ENCODE measurements at regions not wholly inside any gene's neighbourhood (a gene's known extent, or its start where the extent isn't known, plus 50 kb on each side); places are given as distances from the start of the nearest gene placed in this dataset.

DNA sequence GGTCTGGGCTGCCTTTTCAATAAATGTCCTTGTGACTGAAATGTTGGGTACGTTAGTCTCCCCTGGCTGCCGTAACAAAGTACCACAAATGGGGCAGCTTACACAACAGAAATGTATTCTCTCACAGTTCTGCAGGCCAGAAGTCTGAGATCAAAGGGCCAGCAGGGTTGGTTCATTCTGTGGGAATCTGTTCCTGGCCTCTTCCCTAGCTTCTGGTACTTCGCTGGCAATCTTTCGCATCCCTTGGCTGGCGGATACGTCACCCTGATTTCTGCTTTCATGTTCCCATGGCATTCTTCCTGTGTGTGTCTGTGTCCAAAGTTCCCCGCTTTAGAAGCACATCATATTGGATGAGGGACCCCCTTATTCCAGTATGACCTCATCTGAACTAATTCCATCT is 95.8 kb upstream of the NCOR2 start:
- Mint-ChIP-seq H3K36me3 (ENCODE audit: low read depth) (no peaks in the 10 kb centered on the region), H3K9me3 (peaks cover 20% of the 10 kb centered on the region), H3K4me1 (no peaks in the 10 kb centered on the region), H3K27me3 (ENCODE audit: insufficient read depth) (peaks cover 28% of the 10 kb centered on the region), H3K4me3 (no peak overlapping the region), H3K27ac (no peak overlapping the region)
- H3K9me3 ChIP-seq (ENCODE audit: control insufficient read depth, low read length) = no peaks in the 10 kb centered on the region
- no peak overlapping the region for H3K9ac ChIP-seq (ENCODE audit: extremely low read depth, low read length, poor library complexity, severe bottlenecking)
- no peaks in the 10 kb centered on the region for H3K36me3 ChIP-seq (ENCODE audit: control insufficient read depth, insufficient read depth, low read length)
- no peaks in the 10 kb centered on the region for H3K4me1 ChIP-seq (ENCODE audit: control insufficient read depth, insufficient read depth, low read length)
- TF ChIP-seq, protein P1, sequence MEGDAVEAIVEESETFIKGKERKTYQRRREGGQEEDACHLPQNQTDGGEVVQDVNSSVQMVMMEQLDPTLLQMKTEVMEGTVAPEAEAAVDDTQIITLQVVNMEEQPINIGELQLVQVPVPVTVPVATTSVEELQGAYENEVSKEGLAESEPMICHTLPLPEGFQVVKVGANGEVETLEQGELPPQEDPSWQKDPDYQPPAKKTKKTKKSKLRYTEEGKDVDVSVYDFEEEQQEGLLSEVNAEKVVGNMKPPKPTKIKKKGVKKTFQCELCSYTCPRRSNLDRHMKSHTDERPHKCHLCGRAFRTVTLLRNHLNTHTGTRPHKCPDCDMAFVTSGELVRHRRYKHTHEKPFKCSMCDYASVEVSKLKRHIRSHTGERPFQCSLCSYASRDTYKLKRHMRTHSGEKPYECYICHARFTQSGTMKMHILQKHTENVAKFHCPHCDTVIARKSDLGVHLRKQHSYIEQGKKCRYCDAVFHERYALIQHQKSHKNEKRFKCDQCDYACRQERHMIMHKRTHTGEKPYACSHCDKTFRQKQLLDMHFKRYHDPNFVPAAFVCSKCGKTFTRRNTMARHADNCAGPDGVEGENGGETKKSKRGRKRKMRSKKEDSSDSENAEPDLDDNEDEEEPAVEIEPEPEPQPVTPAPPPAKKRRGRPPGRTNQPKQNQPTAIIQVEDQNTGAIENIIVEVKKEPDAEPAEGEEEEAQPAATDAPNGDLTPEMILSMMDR (conservative IDR thresholded peaks at IDR 0.05) = no peak
- DNase-seq = no peak
- no peaks in the 10 kb centered on the region for H3K27me3 ChIP-seq (ENCODE audit: control insufficient read depth, insufficient read depth, low read length, poor library complexity, severe bottlenecking)
- H3K27ac ChIP-seq (ENCODE audit: low read depth, low read length) = no peak overlapping the region
- no peak overlapping the region for H3K4me3 ChIP-seq (ENCODE audit: low read length)
- WGBS, 2 experiments (ENCODE audit: insufficient coverage in 1 of 2, insufficient read length in 1 of 2) = 94 to 99% methylated on average over 7 of the region's 7 CpGs

DNA sequence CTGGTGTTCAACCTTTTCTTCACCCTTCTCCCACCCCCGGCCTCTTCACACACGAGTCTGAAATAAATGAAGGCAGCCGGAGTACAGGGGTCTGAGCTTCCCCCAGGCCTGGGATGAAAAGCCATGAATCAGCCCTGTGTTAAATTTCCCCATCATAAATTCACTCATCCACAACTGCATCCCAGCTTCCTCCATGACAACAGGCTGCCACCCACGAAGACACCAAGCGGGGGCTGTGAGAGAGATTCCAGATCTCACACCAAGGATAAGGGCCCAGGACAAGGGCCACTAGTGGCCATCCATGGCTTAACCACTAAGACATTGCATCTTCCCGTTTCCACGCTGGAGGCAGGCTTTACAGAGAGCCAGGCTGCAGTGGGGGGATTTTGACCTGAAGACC is 93.9 kb upstream of the NCOR2 start:
- WGBS, 2 experiments (ENCODE audit: insufficient coverage in 1 of 2, insufficient read length in 1 of 2) = 86 to 89% methylated on average over 2 to 7 of the region's 7 CpGs
- H3K4me1 ChIP-seq (ENCODE audit: control insufficient read depth, insufficient read depth, low read length) = no peaks in the 10 kb centered on the region
- H3K4me3 ChIP-seq (ENCODE audit: low read length) = no peak overlapping the region
- no peaks in the 10 kb centered on the region for H3K36me3 ChIP-seq (ENCODE audit: control insufficient read depth, insufficient read depth, low read length)
- Mint-ChIP-seq H3K27me3 (ENCODE audit: insufficient read depth) (peaks cover 14% of the 10 kb centered on the region), H3K36me3 (ENCODE audit: low read depth) (no peaks in the 10 kb centered on the region), H3K9me3 (peaks cover 8% of the 10 kb centered on the region), H3K4me3 (no peak overlapping the region), H3K27ac (no peak overlapping the region), H3K4me1 (peaks cover 2% of the 10 kb centered on the region)
- no peak overlapping the region for H3K9ac ChIP-seq (ENCODE audit: extremely low read depth, low read length, poor library complexity, severe bottlenecking)
- TF ChIP-seq, protein P1 (conservative IDR thresholded peaks at IDR 0.05) = peak; percentile 45
- H3K9me3 ChIP-seq (ENCODE audit: control insufficient read depth, low read length) = no peaks in the 10 kb centered on the region
- peak overlapping the region; percentile 58 for H3K27ac ChIP-seq (ENCODE audit: low read depth, low read length)
- no peak for DNase-seq
- no peaks in the 10 kb centered on the region for H3K27me3 ChIP-seq (ENCODE audit: control insufficient read depth, insufficient read depth, low read length, poor library complexity, severe bottlenecking)

DNA sequence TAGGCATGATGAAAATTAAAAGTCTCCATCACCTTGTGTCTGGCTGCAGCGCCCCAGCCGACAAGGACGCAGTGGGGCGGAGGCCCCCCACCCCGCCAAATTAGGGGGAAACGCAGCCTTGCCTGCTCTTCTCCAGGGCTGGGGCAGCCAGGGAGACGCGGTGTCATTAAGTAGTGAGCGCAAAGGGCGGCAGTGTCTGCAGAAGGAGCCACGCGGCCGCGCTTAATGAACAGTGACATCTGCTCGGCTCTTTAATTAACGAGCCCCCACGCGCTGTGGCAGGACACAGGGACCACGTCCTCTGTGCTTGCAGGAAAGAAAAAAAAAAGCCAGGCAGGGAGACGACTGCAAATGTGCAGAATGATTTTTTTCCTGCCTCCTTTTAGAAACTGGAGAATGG is 93.4 kb upstream of the NCOR2 start:
- no peaks in the 10 kb centered on the region for H3K36me3 ChIP-seq (ENCODE audit: control insufficient read depth, insufficient read depth, low read length)
- peak overlapping the region; percentile 58 for H3K27ac ChIP-seq (ENCODE audit: low read depth, low read length)
- no peaks in the 10 kb centered on the region for H3K4me1 ChIP-seq (ENCODE audit: control insufficient read depth, insufficient read depth, low read length)
- H3K4me3 ChIP-seq (ENCODE audit: low read length) = no peak overlapping the region
- no peaks in the 10 kb centered on the region for H3K9me3 ChIP-seq (ENCODE audit: control insufficient read depth, low read length)
- H3K9me3 Mint-ChIP-seq = peaks cover 3% of the 10 kb centered on the region
- H3K36me3 Mint-ChIP-seq (ENCODE audit: low read depth) = no peaks in the 10 kb centered on the region
- H3K27me3 Mint-ChIP-seq (ENCODE audit: insufficient read depth) = peaks cover 12% of the 10 kb centered on the region
- 88 to 89% methylated on average over 14 to 20 of the region's 20 CpGs for WGBS, 2 experiments (ENCODE audit: insufficient coverage in 1 of 2, insufficient read length in 1 of 2)
- H3K27ac Mint-ChIP-seq = no peak overlapping the region
- no peak for DNase-seq
- no peak overlapping the region for H3K4me3 Mint-ChIP-seq
- H3K4me1 Mint-ChIP-seq = peaks cover 5% of the 10 kb centered on the region
- no peak overlapping the region for H3K9ac ChIP-seq (ENCODE audit: extremely low read depth, low read length, poor library complexity, severe bottlenecking)
- TF ChIP-seq, protein P1 (conservative IDR thresholded peaks at IDR 0.05) = no peak
- no peaks in the 10 kb centered on the region for H3K27me3 ChIP-seq (ENCODE audit: control insufficient read depth, insufficient read depth, low read length, poor library complexity, severe bottlenecking)

All from endodermal cell (in vitro differentiated cells).